GM19351 (cell line): ENCODE measurements at regions not wholly inside any gene's neighbourhood (a gene's known extent, or its start where the extent isn't known, plus 50 kb on each side); places are given as distances from the start of the nearest gene placed in this dataset.

Experiments used
- ATAC-seq: cut with Tn5 transposase; IDR thresholded peaks from one replicate; pipeline ENCODE4 v1.9.1; 2021; ENCODE audit warnings: mild to moderate bottlenecking, moderate library complexity; ENCODE audit not compliant: unreplicated experiment

DNA sequence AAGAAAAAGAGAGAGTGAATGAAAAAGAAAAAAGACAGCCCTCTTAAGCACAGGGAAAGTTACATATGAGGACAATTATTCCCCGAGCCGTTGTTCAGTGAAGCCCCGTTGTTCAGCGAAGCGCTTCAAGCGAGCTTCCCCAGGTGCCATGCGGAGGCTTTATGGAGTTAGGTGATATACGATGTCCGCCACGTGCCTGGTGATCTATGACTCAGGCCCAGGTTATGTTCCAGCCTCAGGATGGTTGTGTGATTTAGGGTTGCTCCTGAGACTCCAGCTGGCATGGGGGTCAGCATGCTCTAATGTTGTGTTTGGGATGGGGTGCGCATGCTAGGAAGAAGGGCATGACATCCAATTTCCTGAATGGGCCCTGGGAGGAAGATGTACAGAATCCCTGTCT is 365.6 kb downstream of the CDK5RAP2 start:
- ATAC-seq, result no peak

DNA sequence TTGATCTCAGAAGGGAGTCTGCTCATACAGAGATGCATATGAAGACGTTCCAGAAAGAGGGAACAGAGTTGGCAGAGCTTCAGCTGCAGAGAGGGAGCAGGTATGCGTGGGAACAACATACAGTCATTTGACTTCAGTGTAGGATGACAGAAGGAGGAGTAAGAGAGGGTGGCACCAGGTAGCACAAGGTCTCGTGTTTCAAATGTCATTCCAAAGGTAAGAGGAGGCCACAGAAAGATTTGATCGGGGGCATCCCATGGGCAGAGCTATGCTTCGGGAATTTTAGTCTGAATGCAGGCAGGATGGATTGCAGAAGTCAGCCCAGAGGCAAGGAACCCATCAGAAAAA is 367.1 kb downstream of the CDK5RAP2 start:
- ATAC-seq, result peak; percentile 41

GRCh38 chr9:120212153-120212852 is 367.7 kb downstream of the CDK5RAP2 start:
- ATAC-seq, result peak; percentile 87

GRCh38 chr9:120210274-120210673 is 369.7 kb downstream of the CDK5RAP2 start:
- ATAC-seq, result no peak

GRCh38 chr9:120202856-120203654 is 376.9 kb downstream of the CDK5RAP2 start:
- ATAC-seq, result no peak

DNA sequence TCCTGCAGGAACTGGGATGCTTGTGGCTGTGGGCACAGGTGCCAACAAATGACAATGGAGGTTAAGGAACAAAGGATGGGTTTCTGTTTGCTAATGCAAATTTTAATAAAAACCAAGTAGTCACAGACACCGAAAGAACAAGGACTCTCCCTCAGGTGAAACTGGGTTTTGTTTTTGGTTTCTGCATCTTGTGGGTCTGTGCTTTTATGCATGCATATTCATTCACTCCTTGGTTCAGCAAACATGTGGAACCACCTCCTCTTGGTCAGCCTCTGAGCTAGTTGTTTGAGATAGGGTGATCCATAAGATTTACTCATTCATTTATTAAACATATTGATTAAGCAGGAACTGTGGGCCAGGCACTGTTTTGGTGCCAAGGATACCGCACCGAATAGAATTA is 381.9 kb downstream of the CDK5RAP2 start:
- no peak for ATAC-seq

DNA sequence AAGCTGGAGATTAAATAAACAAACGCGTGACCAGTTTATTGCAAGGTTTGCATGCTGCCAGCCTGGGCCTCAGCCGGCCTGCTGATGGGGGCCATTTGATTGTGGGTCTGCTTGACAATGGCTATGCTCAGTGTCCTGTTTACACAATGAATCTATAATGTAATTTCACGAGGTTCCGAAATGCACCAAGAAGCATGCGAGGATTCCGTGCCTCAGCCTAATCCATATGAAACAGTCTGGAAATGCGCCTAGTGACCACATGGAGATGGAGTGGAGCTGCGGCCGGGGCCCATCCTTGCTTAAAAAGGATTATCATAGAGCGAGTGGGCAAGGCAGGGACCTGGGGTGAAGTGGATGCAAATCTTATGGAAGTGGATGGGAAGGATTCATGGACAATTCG is 382.4 kb downstream of the CDK5RAP2 start:
- ATAC-seq, result no peak

DNA sequence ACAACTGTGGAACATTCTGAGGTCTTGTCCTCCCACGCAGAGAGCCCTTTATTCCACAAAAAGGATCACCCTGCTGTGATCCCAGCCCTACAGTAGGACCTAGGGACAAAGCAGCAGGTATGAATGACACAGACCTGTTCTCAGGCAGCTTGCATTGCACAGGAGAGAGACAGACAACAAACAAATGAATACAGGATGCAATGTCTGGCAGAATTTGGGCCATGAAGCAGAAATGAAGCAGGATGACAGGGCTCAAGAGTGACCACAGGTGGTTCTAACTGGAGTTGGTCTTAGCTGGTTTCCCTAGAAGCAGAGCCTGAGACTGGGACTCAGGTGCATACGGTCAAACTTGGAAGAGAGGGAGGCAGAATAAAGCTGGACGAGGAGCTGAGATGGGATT is 388.8 kb downstream of the CDK5RAP2 start:
- no peak for ATAC-seq

- no peak for ATAC-seq
Observed at GRCh38 chr9:120187758-120188157, 392.2 kb downstream of the CDK5RAP2 start.

DNA sequence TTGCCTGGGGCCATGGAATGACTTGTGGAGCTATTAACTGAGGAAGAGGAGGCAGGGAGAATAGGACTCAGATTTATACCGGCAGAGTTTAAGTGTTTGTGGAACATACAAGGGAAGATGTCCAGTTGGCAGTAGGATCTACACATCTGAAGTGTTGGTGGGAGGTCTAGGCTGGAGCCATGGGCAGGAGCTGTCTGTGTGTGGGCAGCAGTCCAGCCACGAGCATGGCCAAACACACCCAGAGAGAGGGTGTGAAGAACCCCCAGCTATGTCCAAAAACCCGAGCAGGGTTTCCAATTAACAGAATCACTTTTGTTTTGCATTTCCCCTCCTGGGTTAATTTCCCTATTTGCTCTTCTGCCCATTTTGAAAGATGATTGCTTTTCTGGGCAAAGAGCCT is 393.7 kb downstream of the CDK5RAP2 start:
- no peak for ATAC-seq

- peak; percentile 67 for ATAC-seq
Observed at GRCh38 chr9:120184266-120184665, 395.7 kb downstream of the CDK5RAP2 start.

DNA sequence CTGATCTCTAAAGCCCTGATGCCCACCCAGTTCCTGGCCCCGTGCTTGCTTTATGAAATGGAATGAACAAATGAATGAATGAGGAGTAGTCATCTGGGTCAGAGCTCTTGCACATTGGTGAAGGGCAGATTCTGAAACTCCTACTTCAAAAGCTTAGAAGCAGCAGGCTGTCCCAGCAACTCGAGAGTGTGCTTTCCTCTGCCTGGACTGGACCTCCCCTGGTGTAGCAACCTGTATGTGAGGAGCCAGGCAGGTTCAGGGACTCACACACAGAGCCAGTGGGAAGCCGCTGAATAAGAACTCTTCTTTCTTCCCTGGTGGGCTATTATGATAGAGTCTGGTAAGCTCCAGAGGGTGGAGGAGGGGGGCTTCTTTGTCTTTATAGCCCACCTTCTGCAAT is 396.4 kb downstream of the CDK5RAP2 start:
- no peak for ATAC-seq

- no peak for ATAC-seq
Observed at GRCh38 chr9:120182011-120182410, 398.0 kb downstream of the CDK5RAP2 start.

DNA sequence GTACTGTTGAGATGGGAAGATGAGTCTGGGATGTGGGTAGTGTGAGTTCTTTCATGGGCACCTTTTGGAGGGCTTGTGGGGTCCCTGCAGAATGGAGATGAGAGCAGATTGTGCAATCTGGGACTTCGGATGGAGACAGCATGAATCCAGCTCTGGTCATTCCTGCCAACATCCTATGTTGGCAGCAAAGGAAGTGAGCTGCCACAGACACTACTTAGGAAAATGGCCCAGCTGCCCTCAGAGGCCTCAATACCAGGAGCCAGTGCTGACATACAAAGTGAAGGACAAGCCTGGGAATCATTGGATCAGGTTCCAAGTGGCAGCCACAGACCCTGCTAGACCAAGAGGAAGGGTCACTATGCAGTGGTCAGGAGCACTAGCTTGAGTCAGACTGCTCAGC is 402.8 kb downstream of the CDK5RAP2 start:
- no peak for ATAC-seq

DNA sequence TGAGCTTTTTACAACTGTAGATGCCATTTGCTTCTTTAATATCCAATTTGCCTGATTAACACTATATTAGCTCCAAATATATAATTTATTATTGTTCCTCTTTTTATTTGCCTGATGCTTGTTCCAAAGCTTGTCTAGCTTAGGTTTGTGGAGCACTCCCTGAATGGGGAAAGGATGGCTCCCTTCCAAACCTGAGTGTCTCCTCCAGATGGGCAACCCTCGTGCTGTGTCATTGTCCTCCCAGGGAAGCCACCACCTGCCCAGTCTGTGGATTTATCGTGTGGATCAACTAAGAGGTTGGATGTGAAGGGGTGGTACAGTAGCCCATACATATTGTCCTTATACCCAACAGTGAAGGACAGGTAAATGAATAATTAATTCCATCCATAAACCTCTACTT is 404.9 kb downstream of the CDK5RAP2 start:
- no peak for ATAC-seq

DNA sequence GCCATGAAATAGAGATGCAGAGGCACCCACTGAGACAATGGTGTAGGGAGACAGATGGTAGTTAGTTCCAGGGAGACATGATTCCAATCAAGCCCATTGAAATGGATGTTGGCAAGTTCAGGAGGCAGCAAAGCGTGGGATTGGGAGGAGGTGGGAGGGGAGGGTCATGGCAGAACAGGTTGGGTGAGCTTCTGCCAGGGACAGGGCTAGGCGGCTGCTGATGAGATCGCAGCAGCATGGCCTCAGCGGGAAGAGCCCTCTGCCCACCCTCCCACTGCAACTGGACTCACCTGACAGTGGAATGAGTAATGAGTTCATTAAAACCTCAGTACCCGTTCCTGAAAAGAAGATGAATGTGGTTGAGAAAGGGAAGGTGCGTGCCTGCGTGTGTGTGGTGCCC is 418.2 kb downstream of the CDK5RAP2 start:
- ATAC-seq, result no peak

- no peak for ATAC-seq
Observed at GRCh38 chr9:120158221-120158620, 421.7 kb downstream of the CDK5RAP2 start.

- ATAC-seq, result no peak
Observed at GRCh38 chr9:120156376-120156775, 423.6 kb downstream of the CDK5RAP2 start.

- ATAC-seq, result no peak
Observed at GRCh38 chr9:120153258-120153657, 426.7 kb downstream of the CDK5RAP2 start.

DNA sequence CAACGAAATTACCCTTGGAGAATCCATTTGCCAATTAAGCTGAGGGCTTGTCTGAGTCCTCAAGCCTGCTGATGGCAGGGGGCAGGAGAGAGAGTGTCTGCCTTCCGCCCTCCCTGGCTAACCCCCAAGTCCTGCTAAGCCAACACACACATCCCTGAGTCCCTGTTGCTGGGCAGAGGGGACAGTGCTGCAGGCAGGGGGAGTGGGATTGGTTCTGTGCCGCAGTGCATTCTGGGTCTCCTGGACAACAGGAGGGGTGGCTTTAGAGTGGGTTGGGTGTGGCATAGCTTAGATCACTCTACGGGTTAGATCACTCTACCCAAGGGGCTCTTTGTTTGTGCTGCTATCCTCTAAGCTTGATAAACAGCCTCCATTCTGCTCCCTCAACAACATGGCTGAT is 427.7 kb downstream of the CDK5RAP2 start:
- ATAC-seq, result no peak

DNA sequence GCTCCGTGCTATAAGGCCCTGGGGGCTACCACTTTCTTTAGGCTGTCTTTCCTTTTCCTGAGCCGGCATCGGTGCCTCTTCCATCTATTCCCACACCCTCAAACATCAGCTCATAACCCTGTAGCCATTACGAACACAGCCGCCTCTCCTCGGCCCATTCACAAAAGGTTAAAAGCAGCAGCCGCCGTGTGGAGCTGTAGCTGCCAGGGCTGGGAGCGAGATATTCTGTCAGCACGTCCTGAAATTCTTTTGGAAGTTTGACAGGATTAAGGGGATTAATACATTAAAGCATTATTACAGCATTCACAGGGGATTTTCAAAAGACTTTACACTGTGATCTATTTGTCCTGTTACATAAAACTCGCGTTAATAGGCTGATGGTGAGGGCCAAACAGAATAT is 428.2 kb downstream of the CDK5RAP2 start:
- ATAC-seq, result no peak

GRCh38 chr9:120151149-120151548 is 428.8 kb downstream of the CDK5RAP2 start:
- ATAC-seq, result no peak

DNA sequence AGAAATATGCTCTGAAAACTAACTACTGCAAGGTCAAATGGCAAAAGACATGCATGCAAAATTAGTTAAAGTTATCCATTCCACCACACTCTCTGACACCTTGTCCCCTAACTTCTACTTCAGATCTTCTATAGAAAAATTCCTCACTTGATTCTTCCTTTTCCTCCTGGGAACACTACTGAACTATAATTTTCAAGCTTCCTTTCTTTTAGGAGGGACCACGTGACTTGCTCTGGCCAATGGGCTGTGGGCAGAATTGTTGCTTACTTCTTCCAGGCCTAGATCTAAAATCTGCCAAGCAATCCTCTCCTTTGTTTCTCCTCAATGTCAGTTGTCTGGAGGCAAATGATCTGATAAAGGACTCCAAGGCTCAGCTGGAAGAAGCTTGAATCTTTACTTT is 441.0 kb downstream of the CDK5RAP2 start:
- no peak for ATAC-seq
